ENCODE measurements at regions not wholly inside any gene's neighbourhood (a gene's known extent, or its start where the extent isn't known, plus 50 kb on each side); places are given as distances from the start of the nearest gene placed in this dataset.

- Mint-ChIP-seq H3K27ac (no peak overlapping the region), H3K9me3 (no peaks in the 10 kb centered on the region), H3K4me1 (ENCODE audit: low read depth) (no peaks in the 10 kb centered on the region), H3K27me3 (ENCODE audit: low read depth) (no peaks in the 10 kb centered on the region), H3K4me3 (no peak overlapping the region), H3K36me3 (ENCODE audit: low read depth) (no peaks in the 10 kb centered on the region)
- no peak for DNase-seq (ENCODE audit: low spot score)
These were observed 933.3 kb downstream of the GRID1 start for GRCh38 chr10:85433248-85433647.

DNA sequence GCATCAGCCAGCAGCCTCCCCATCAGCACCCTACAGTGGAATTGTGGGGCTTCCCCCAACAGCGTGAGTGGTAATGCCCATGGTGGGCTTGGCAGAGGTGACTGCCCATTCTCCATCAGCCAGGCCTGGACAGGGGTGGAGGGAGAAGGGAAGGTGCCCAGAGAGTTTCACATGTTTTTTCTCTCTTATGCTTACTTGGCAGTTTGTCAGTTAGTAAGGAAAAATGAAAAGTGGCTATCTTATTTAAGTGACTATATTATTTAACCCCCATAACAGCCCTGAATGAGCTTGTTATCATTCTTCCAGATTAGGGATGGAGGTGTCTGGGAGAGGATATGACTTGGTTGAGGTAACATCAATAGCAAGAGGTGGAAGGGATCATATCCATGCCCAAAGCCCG, 921.7 kb downstream of the GRID1 start:
- H3K27me3 Mint-ChIP-seq (ENCODE audit: low read depth) = peaks cover 2% of the 10 kb centered on the region
- no peak for DNase-seq (ENCODE audit: low spot score)
- H3K27ac Mint-ChIP-seq = no peak overlapping the region
- no peaks in the 10 kb centered on the region for H3K9me3 Mint-ChIP-seq
- H3K36me3 Mint-ChIP-seq (ENCODE audit: low read depth) = no peaks in the 10 kb centered on the region
- no peak overlapping the region for H3K4me3 Mint-ChIP-seq
- no peaks in the 10 kb centered on the region for H3K4me1 Mint-ChIP-seq (ENCODE audit: low read depth)

- no peaks in the 10 kb centered on the region for H3K9me3 Mint-ChIP-seq
- H3K27me3 Mint-ChIP-seq (ENCODE audit: low read depth) = peaks cover 2% of the 10 kb centered on the region
- DNase-seq (ENCODE audit: low spot score) = no peak
These were observed 920.9 kb downstream of the GRID1 start for GRCh38 chr10:85445702-85446101.

GRCh38 chr10:85446827-85447226, 919.8 kb downstream of the GRID1 start:
- Mint-ChIP-seq H3K9me3 (no peaks in the 10 kb centered on the region), H3K4me1 (ENCODE audit: low read depth) (no peaks in the 10 kb centered on the region), H3K36me3 (ENCODE audit: low read depth) (no peaks in the 10 kb centered on the region), H3K4me3 (no peak overlapping the region), H3K27me3 (ENCODE audit: low read depth) (peaks cover 2% of the 10 kb centered on the region), H3K27ac (no peak overlapping the region)
- DNase-seq (ENCODE audit: low spot score) = no peak

More at GRCh38 chr10:85445702-85446101, 920.9 kb downstream of the GRID1 start:
- Mint-ChIP-seq H3K27ac (no peak overlapping the region), H3K4me1 (ENCODE audit: low read depth) (no peaks in the 10 kb centered on the region), H3K36me3 (ENCODE audit: low read depth) (no peaks in the 10 kb centered on the region), H3K4me3 (no peak overlapping the region)

GRCh38 chr10:85447690-85448089, 918.9 kb downstream of the GRID1 start:
- H3K27ac Mint-ChIP-seq = no peak overlapping the region
- H3K4me1 Mint-ChIP-seq (ENCODE audit: low read depth) = no peaks in the 10 kb centered on the region
- no peak for DNase-seq (ENCODE audit: low spot score)
- H3K27me3 Mint-ChIP-seq (ENCODE audit: low read depth) = peaks cover 2% of the 10 kb centered on the region
- H3K36me3 Mint-ChIP-seq (ENCODE audit: low read depth) = no peaks in the 10 kb centered on the region
- no peaks in the 10 kb centered on the region for H3K9me3 Mint-ChIP-seq
- H3K4me3 Mint-ChIP-seq = no peak overlapping the region

- DNase-seq (ENCODE audit: low spot score) = no peak
- Mint-ChIP-seq H3K4me1 (ENCODE audit: low read depth) (no peaks in the 10 kb centered on the region), H3K27ac (no peak overlapping the region), H3K9me3 (no peaks in the 10 kb centered on the region), H3K36me3 (ENCODE audit: low read depth) (no peaks in the 10 kb centered on the region), H3K27me3 (ENCODE audit: low read depth) (no peaks in the 10 kb centered on the region), H3K4me3 (no peak overlapping the region)
These were observed 917.9 kb downstream of the GRID1 start for GRCh38 chr10:85448716-85449115.

DNA sequence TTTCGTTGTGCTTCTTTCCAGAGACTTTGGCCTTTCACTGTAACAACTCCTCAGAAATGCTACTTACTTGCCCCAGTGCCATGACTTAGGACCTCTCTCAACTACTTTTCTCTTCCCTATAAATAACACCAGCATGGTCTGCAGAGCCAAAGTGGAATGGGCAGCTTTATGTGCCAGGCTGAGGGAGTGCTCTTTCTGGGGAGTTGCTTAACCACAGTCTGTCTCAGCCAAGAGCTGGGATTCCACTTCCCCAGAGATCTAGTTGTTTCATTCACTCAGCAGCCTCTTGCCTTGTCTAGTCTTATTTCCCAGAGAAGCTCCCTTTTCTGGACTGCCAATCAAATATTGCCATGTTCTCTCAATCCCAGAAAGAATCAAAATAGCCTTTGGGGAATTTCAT, 912.2 kb downstream of the GRID1 start:
- no peak for DNase-seq (ENCODE audit: low spot score)
- Mint-ChIP-seq H3K27ac (no peak overlapping the region), H3K9me3 (no peaks in the 10 kb centered on the region), H3K36me3 (ENCODE audit: low read depth) (no peaks in the 10 kb centered on the region), H3K4me1 (ENCODE audit: low read depth) (no peaks in the 10 kb centered on the region), H3K27me3 (ENCODE audit: low read depth) (no peaks in the 10 kb centered on the region), H3K4me3 (no peak overlapping the region)

DNA sequence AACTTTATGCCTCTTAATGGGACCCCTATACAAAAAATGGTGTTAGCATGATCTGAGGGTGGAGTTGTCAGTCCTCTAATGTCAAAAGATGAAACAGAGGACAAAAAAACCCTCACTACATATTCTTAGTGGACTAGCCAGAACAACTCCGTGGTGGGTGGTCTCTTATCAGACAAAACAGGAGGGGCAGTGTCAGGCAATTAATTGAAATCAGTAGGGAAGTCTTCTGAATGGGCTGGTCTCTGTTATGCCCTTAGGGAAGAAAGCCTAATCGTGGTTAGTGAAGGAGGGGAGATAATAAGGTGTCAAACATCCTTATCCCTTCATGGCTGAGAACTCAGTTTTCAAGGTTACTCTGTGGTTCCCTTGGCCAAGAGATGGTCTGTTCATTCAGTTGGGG, 909.4 kb downstream of the GRID1 start:
- Mint-ChIP-seq H3K27ac (no peak overlapping the region), H3K4me1 (ENCODE audit: low read depth) (no peaks in the 10 kb centered on the region), H3K4me3 (no peak overlapping the region), H3K36me3 (ENCODE audit: low read depth) (no peaks in the 10 kb centered on the region), H3K27me3 (ENCODE audit: low read depth) (no peaks in the 10 kb centered on the region), H3K9me3 (no peaks in the 10 kb centered on the region)
- no peak for DNase-seq (ENCODE audit: low spot score)

GRCh38 chr10:85458324-85458723, 908.3 kb downstream of the GRID1 start:
- Mint-ChIP-seq H3K4me1 (ENCODE audit: low read depth) (no peaks in the 10 kb centered on the region), H3K27ac (no peak overlapping the region), H3K9me3 (no peaks in the 10 kb centered on the region), H3K36me3 (ENCODE audit: low read depth) (no peaks in the 10 kb centered on the region), H3K4me3 (no peak overlapping the region), H3K27me3 (ENCODE audit: low read depth) (no peaks in the 10 kb centered on the region)
- DNase-seq (ENCODE audit: low spot score) = no peak

DNA sequence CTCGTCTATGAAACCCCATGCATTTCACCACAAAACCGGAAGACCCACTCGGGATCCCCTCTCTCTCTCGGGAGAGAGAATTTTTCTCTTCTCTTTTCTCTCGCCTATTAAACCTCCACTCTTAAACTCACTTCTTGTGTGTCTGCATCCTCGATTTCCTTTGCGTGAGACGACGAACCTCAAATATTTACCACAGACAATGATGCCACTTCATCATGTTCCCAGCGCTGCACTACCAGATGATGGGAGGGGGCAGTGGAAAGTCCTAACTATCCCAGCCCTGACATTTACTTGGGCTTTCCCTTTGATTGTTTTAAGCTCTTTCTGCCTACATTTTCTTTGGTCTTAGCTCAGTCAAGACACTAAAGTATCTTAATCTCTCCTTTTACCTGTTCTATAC, 906.7 kb downstream of the GRID1 start:
- Mint-ChIP-seq H3K36me3 (ENCODE audit: low read depth) (no peaks in the 10 kb centered on the region), H3K27me3 (ENCODE audit: low read depth) (no peaks in the 10 kb centered on the region), H3K4me3 (no peak overlapping the region), H3K27ac (no peak overlapping the region), H3K4me1 (ENCODE audit: low read depth) (no peaks in the 10 kb centered on the region), H3K9me3 (no peaks in the 10 kb centered on the region)
- no peak for DNase-seq (ENCODE audit: low spot score)

DNA sequence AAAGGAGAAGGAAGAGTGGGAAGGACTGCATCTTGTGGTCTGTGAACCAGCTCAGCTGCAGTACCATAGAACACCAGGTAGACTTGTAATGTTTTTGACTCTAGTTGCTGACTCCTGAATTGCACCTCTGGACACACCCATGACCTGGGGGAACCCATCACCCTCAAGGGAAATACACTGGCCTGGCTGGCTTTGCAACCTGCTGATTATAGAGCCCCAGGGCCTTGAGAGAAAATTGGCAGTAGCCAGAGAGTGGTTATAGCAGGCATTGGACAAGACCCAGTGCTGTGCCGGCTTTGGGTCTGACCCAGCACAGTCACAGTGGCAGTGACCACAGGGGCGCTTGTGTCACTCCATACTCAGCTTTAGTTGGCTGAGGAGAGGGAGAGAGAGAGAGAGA, 902.3 kb downstream of the GRID1 start:
- Mint-ChIP-seq H3K9me3 (no peaks in the 10 kb centered on the region), H3K36me3 (ENCODE audit: low read depth) (no peaks in the 10 kb centered on the region), H3K27ac (no peak overlapping the region), H3K4me1 (ENCODE audit: low read depth) (no peaks in the 10 kb centered on the region), H3K4me3 (no peak overlapping the region), H3K27me3 (ENCODE audit: low read depth) (no peaks in the 10 kb centered on the region)
- no peak for DNase-seq (ENCODE audit: low spot score)

DNA sequence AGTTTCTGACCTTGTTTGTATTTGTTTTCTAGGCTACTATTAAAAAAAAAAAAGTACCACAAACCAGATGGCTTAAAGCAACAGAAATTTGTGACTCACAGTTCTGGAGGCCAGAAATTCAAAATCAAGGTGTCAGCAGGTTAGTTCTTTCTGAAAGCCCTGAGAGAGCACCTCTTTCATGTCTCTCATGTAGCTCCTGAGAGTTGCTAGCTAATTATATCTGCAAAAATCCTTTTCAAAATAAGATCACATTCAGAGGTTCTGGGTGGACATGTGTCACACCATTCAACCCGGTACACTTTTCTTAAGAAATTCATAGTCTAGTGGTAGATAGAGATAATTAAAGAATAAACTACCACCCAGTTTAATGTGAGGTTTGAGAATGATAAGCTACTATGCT, 888.6 kb downstream of the GRID1 start:
- Mint-ChIP-seq H3K36me3 (ENCODE audit: low read depth) (no peaks in the 10 kb centered on the region), H3K9me3 (no peaks in the 10 kb centered on the region), H3K4me3 (no peak overlapping the region), H3K27ac (no peak overlapping the region), H3K4me1 (ENCODE audit: low read depth) (no peaks in the 10 kb centered on the region), H3K27me3 (ENCODE audit: low read depth) (no peaks in the 10 kb centered on the region)
- DNase-seq (ENCODE audit: low spot score) = no peak

GRCh38 chr10:85490431-85490830, 876.2 kb downstream of the GRID1 start:
- peaks cover 2% of the 10 kb centered on the region for H3K27me3 Mint-ChIP-seq (ENCODE audit: low read depth)
- peaks cover 8% of the 10 kb centered on the region for H3K4me1 Mint-ChIP-seq (ENCODE audit: low read depth)
- no peaks in the 10 kb centered on the region for H3K36me3 Mint-ChIP-seq (ENCODE audit: low read depth)
- no peak overlapping the region for H3K4me3 Mint-ChIP-seq
- no peak overlapping the region for H3K27ac Mint-ChIP-seq
- no peak for DNase-seq (ENCODE audit: low spot score)
- H3K9me3 Mint-ChIP-seq = no peaks in the 10 kb centered on the region

- no peak for DNase-seq (ENCODE audit: low spot score)
- Mint-ChIP-seq H3K4me3 (no peak overlapping the region), H3K4me1 (ENCODE audit: low read depth) (peaks cover 8% of the 10 kb centered on the region), H3K9me3 (no peaks in the 10 kb centered on the region), H3K27ac (no peak overlapping the region), H3K36me3 (ENCODE audit: low read depth) (no peaks in the 10 kb centered on the region), H3K27me3 (ENCODE audit: low read depth) (peaks cover 2% of the 10 kb centered on the region)
These were observed 874.9 kb downstream of the GRID1 start for GRCh38 chr10:85491652-85492051.

DNA sequence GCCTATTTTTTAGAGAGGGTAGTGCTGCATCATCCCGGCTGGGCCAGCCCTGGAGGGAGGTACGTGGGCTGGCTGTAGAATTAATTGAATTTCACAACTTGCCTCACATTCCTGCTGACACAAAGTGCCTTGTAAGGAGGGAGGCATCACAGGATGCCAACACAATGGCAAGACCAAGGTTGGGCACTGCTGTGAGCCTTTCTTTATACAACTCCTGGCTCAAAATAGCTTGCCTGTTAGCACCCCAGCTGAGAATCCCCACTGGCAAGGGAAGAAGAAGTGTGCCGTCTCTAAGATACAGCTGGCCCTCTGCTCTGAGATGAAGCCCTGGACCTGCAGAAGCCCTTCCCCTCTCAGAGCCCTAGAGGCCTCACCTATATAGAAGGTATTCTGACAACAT, 873.9 kb downstream of the GRID1 start:
- H3K4me3 Mint-ChIP-seq = no peak overlapping the region

More for the DNA sequence above, 873.9 kb downstream of the GRID1 start:
- Mint-ChIP-seq H3K27me3 (ENCODE audit: low read depth) (peaks cover 2% of the 10 kb centered on the region), H3K9me3 (no peaks in the 10 kb centered on the region), H3K36me3 (ENCODE audit: low read depth) (no peaks in the 10 kb centered on the region), H3K4me1 (ENCODE audit: low read depth) (peaks cover 8% of the 10 kb centered on the region), H3K27ac (no peak overlapping the region)
- no peak for DNase-seq (ENCODE audit: low spot score)
